Tibial nerve (tissue), 4 donors: ENCODE measurements at regions not wholly inside any gene's neighbourhood (a gene's known extent, or its start where the extent isn't known, plus 50 kb on each side); places are given as distances from the start of the nearest gene placed in this dataset.

ENCODE experiments used
- EP300 ChIP-seq, 2 donors: sonication (generic); formaldehyde crosslinking; IDR thresholded peaks; one replicate each; pipeline ENCODE4 v1.6.1; 2017; ENCODE audit warnings: antibody characterized with exemption in 2 of 2, mild to moderate bottlenecking in 1 of 2
- TF ChIP-seq, protein P1 (sequence below), 5 experiments: fragments of 200-600 bp in 3 of 5; fragments of 450-650 bp in 2 of 5; sonication (generic) in 3 of 5; IDR thresholded peaks; one replicate each; pipeline ENCODE4 v1.5.1; 2016 to 2019; ENCODE audit warnings: antibody characterized with exemption in 5 of 5, mild to moderate bottlenecking in 3 of 5, moderate library complexity in 2 of 5

DNA sequence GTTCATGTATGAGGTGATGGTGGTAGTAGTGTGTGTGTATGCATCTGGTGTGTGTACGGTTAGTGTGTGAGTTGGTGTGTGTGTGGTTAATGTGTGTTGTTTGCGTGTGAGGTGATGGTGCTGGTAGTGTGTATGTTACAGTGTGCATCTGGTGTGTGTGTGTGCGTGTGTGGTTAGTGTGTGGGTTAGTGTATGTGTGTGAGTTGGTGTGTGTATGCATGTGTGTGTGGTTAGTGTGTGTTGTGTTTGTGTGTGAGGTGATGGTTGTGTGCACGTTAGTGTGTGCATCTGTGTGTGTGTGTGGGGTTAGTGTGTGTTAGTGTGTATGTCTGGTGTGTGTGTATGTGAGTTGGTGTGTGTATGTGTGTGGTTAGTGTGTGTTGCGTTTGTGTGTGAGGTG is 153.0 kb downstream of the ACTR3B start:
- TF ChIP-seq, protein P1, sequence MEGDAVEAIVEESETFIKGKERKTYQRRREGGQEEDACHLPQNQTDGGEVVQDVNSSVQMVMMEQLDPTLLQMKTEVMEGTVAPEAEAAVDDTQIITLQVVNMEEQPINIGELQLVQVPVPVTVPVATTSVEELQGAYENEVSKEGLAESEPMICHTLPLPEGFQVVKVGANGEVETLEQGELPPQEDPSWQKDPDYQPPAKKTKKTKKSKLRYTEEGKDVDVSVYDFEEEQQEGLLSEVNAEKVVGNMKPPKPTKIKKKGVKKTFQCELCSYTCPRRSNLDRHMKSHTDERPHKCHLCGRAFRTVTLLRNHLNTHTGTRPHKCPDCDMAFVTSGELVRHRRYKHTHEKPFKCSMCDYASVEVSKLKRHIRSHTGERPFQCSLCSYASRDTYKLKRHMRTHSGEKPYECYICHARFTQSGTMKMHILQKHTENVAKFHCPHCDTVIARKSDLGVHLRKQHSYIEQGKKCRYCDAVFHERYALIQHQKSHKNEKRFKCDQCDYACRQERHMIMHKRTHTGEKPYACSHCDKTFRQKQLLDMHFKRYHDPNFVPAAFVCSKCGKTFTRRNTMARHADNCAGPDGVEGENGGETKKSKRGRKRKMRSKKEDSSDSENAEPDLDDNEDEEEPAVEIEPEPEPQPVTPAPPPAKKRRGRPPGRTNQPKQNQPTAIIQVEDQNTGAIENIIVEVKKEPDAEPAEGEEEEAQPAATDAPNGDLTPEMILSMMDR (IDR thresholded peaks at IDR 0.05), result no peak
- no peak for TF ChIP-seq EP300 (IDR thresholded peaks at IDR 0.05)
